NB4 (cell line): ENCODE measurements at regions not wholly inside any gene's neighbourhood (a gene's known extent, or its start where the extent isn't known, plus 50 kb on each side); places are given as distances from the start of the nearest gene placed in this dataset.
A peak's percentile ranks its signal among the peaks of the same experiment; 100 is the strongest.

Experiments
- MYC ChIP-seq: IDR thresholded peaks from 2 replicates; pipeline ENCODE4 v1.6.1; 2011; ENCODE audit warnings: low read depth, low read length
- POLR2A ChIP-seq: IDR thresholded peaks from 2 replicates; pipeline ENCODE4 v1.6.1; 2011; ENCODE audit warnings: mild to moderate bottlenecking; ENCODE audit not compliant: insufficient read length; ENCODE audit errors: extremely low read depth
- TF ChIP-seq, protein P1 (sequence below): IDR thresholded peaks from one replicate; pipeline ENCODE4 v1.5.1; 2012; ENCODE audit warnings: low read depth, low read length

DNA sequence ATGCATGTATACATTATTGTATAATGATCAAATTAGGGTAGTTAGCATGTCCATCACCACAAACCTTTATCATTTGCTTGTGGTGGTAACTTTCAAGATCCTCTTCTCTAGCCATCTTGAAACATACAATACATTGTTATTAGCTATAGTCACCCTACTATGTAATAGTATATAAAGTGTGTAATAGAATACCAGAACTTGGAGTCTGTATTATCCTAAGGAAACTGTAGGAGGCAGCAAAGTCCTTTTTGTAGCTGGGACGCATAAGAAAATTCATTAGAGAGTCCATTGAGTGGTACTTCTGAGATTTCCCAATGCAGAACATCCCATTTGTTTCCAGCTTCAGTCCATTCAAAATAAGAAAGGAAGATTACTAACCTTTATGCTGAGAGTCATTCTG, 325.9 kb upstream of the LRFN5 start:
- TF ChIP-seq, protein P1, sequence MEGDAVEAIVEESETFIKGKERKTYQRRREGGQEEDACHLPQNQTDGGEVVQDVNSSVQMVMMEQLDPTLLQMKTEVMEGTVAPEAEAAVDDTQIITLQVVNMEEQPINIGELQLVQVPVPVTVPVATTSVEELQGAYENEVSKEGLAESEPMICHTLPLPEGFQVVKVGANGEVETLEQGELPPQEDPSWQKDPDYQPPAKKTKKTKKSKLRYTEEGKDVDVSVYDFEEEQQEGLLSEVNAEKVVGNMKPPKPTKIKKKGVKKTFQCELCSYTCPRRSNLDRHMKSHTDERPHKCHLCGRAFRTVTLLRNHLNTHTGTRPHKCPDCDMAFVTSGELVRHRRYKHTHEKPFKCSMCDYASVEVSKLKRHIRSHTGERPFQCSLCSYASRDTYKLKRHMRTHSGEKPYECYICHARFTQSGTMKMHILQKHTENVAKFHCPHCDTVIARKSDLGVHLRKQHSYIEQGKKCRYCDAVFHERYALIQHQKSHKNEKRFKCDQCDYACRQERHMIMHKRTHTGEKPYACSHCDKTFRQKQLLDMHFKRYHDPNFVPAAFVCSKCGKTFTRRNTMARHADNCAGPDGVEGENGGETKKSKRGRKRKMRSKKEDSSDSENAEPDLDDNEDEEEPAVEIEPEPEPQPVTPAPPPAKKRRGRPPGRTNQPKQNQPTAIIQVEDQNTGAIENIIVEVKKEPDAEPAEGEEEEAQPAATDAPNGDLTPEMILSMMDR = peak; percentile 23
- no peak for TF ChIP-seq MYC
- TF ChIP-seq POLR2A = no peak
